ENCODE measurements at regions not wholly inside any gene's neighbourhood (a gene's known extent, or its start where the extent isn't known, plus 50 kb on each side); places are given as distances from the start of the nearest gene placed in this dataset.

GRCh38 chr4:176002007-176002613, 63.5 kb upstream of the WDR17 start:
- intact Hi-C loops (cut with DNase I; ENCODE audit: low total_unique reads), result no loop called here
- no peaks in the 10 kb centered on the region for H3K9me3 ChIP-seq
- no peaks in the 10 kb centered on the region for H3K4me1 ChIP-seq
- no peaks in the 10 kb centered on the region for H3K27me3 ChIP-seq
- DNase-seq, result no peak
- H3K36me3 ChIP-seq, result no peaks in the 10 kb centered on the region
- peak overlapping the region; percentile 26 to 43 for H3K4me3 ChIP-seq
- peak overlapping the region in 1 of 2 donors; percentile 17 for H3K27ac ChIP-seq
- TF ChIP-seq POLR2A (IDR thresholded peaks at IDR 0.05) (no peak), CTCF (IDR thresholded peaks at IDR 0.05) (no peak)

DNA sequence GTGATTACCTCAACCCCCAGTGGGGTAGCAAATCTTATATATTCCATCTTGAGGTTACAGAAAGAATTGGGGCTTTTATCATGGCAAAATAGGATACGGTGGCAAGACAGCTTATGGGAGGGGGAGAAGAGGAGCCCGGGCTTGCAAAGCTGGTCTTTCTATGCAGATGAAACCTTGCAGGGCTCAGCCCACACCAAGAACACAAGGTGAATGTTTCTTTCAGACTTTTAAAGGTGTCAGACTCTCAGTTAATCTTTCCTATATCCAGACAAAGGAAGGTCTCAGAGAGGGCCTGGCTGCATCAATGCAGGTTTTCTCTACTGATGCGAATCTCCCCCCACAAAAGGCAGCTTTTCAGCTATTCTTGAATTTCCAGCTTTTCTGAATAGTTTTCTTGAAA, 59.9 kb upstream of the WDR17 start:
- H3K4me1 ChIP-seq, result no peaks in the 10 kb centered on the region
- no peak for TF ChIP-seq CTCF (IDR thresholded peaks at IDR 0.05)
- no peak for TF ChIP-seq POLR2A (IDR thresholded peaks at IDR 0.05)
- H3K4me3 ChIP-seq, result no peak overlapping the region
- DNase-seq, result no peak
- intact Hi-C loops (cut with DNase I; ENCODE audit: low total_unique reads), result no loop called here
- no peaks in the 10 kb centered on the region for H3K27me3 ChIP-seq
- no peaks in the 10 kb centered on the region for H3K36me3 ChIP-seq
- H3K9me3 ChIP-seq, result no peaks in the 10 kb centered on the region
- no peak overlapping the region for H3K27ac ChIP-seq

- intact Hi-C loops (cut with DNase I; ENCODE audit: low total_unique reads), result no loop called here
These were observed 56.4 kb upstream of the WDR17 start for GRCh38 chr4:176009254-176009653.

DNA sequence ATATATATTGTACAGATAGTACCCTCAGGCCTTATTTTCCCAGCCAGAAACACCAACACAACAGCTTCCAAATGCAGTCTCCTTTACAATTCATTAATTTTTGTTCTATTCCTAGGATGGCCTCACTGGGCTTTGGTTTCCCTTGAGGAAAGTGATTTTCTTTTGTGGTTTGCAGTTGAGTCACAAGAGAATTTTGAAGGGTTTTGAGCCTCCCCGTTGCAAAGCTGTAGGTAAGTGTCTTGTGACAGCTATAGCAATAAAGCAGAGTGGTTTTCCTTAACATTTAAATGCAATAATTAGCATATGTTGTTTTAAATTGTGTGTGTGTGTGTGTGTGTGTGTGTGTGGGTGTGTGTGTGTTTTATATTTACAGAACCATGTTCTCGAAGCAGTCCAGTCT, 54.1 kb upstream of the WDR17 start:
- Histone ChIP-seq H3K27ac (no peak overlapping the region), H3K36me3 (no peaks in the 10 kb centered on the region), H3K27me3 (no peaks in the 10 kb centered on the region), H3K4me1 (no peaks in the 10 kb centered on the region), H3K4me3 (no peak overlapping the region), H3K9me3 (no peaks in the 10 kb centered on the region)
- DNase-seq, result no peak
- intact Hi-C loops (cut with DNase I; ENCODE audit: low total_unique reads), result no loop called here
- TF ChIP-seq CTCF (IDR thresholded peaks at IDR 0.05) (no peak), POLR2A (IDR thresholded peaks at IDR 0.05) (no peak)

More at GRCh38 chr4:176009254-176009653, 56.4 kb upstream of the WDR17 start:
- H3K27ac ChIP-seq, result no peak overlapping the region
- DNase-seq, result no peak
- no peak for TF ChIP-seq CTCF (IDR thresholded peaks at IDR 0.05)
- no peak for TF ChIP-seq POLR2A (IDR thresholded peaks at IDR 0.05)
- H3K4me3 ChIP-seq, result no peak overlapping the region
- no peaks in the 10 kb centered on the region for H3K36me3 ChIP-seq
- no peaks in the 10 kb centered on the region for H3K4me1 ChIP-seq
- H3K9me3 ChIP-seq, result no peaks in the 10 kb centered on the region
- H3K27me3 ChIP-seq, result no peaks in the 10 kb centered on the region

GRCh38 chr4:176013476-176014247, 52.0 kb upstream of the WDR17 start:
- DNase-seq, result no peak
- no peaks in the 10 kb centered on the region for H3K36me3 ChIP-seq
- H3K4me1 ChIP-seq, result no peaks in the 10 kb centered on the region
- no peak overlapping the region for H3K27ac ChIP-seq
- no peak for TF ChIP-seq POLR2A (IDR thresholded peaks at IDR 0.05)
- no peak for TF ChIP-seq CTCF (IDR thresholded peaks at IDR 0.05)
- intact Hi-C loops (cut with DNase I; ENCODE audit: low total_unique reads), result no loop called here
- H3K4me3 ChIP-seq, result no peak overlapping the region
- no peaks in the 10 kb centered on the region for H3K9me3 ChIP-seq
- no peaks in the 10 kb centered on the region for H3K27me3 ChIP-seq

Data from uterus (tissue), 3 donors.